Sigmoid colon (tissue), 6 donors: ENCODE measurements at regions not wholly inside any gene's neighbourhood (a gene's known extent, or its start where the extent isn't known, plus 50 kb on each side); places are given as distances from the start of the nearest gene placed in this dataset.

Source experiments
- DNase-seq: peaks from one replicate; pipeline ENCODE4 v3.0.0-alpha.2; 2019
- H3K27ac ChIP-seq, 4 donors: fragments of 200-600 bp; sonication (generic); one replicate each; pipeline ENCODE4 v1.5.1; 2016 to 2019; ENCODE audit warnings: mild to moderate bottlenecking in 1 of 4
- H3K27me3 ChIP-seq, 3 donors: fragments of 200-600 bp; sonication (generic); one replicate each; pipeline ENCODE4 v1.5.1; 2019; ENCODE audit warnings: mild to moderate bottlenecking in 1 of 3
- H3K36me3 ChIP-seq, 4 donors: fragments of 200-600 bp; sonication (generic); one replicate each; pipeline ENCODE4 v1.5.1; 2016 to 2019
- H3K4me1 ChIP-seq, 4 donors: fragments of 200-600 bp; sonication (generic); one replicate each; pipeline ENCODE4 v1.5.1; 2017 to 2019
- H3K4me3 ChIP-seq, 4 donors: fragments of 200-600 bp; sonication (generic); one replicate each; pipeline ENCODE4 v1.5.1; 2017 to 2019; ENCODE audit warnings: mild to moderate bottlenecking in 2 of 4, moderate library complexity in 1 of 4
- H3K9me3 ChIP-seq, 4 donors: fragments of 200-600 bp in 3 of 4; sonication (generic) in 3 of 4; one replicate each; pipeline versions ENCODE4 v1.5.1 to v1.6.1; 2013 to 2019
- EP300 ChIP-seq, 4 donors: sonication (generic); formaldehyde crosslinking; IDR thresholded peaks; one replicate each; pipeline ENCODE4 v1.6.1; 2017; ENCODE audit warnings: antibody characterized with exemption in 4 of 4
- POLR2A ChIP-seq, 2 donors: fragments of 450-650 bp; IDR thresholded peaks; one replicate each; pipeline ENCODE4 v1.6.1; 2016; ENCODE audit warnings: antibody characterized with exemption in 2 of 2, mild to moderate bottlenecking in 2 of 2, moderate library complexity in 2 of 2
- POLR2AphosphoS5 ChIP-seq, 4 donors: sonication (generic); formaldehyde crosslinking; IDR thresholded peaks; one replicate each; pipeline ENCODE4 v1.6.1; 2017; ENCODE audit warnings: antibody characterized with exemption in 4 of 4
- WGBS, 2 donors: extraction: QIAGEN DNeasy Blood & Tissue Kit; methylation state at CpG; one replicate each; pipeline ENCODE4 v1.1.7; 2013; 5-methylcytosine and 5-hydroxymethylcytosine counted together
- intact Hi-C: fragments of 100-400 bp; cut with DNase I; formaldehyde crosslinking; loops from one replicate; pipeline ENCODE4 v1.15.1; 2023
- TF ChIP-seq, protein P1 (sequence below), 4 experiments: fragments of 450-650 bp in 3 of 4; fragments of 200-600 bp in 1 of 4; IDR thresholded peaks; one replicate each; pipeline ENCODE4 v1.5.1; 2016 to 2019; ENCODE audit warnings: antibody characterized with exemption in 4 of 4, mild to moderate bottlenecking in 3 of 4, moderate library complexity in 2 of 4
- donor health status: healthy with polysubstance abuse.
- donor health status: healthy.

- DNase-seq, result no peak
Observed at GRCh38 chr17:69654981-69655855, 240.7 kb downstream of the MAP2K6 start.

DNA sequence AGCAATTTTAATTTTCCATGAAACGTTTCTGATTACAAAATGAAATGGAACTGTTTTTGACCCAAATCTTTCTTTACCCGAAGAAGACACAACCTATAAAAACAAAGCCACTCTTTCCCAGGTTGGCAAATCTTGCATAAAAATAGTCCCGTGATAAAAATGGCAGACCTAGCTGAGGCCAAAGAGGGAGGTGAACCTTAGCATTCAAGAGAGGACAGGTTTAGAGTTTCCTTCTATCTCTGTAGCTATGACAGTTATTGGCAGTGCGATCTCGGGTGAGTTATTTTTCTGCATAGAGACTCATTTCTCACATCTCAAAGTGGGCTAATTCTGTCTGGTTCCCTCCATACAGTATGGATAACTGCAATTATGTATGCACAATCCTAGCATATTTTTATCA lies 241.4 kb downstream of the MAP2K6 start:
- WGBS, 2 donors, result 86 to 90% methylated on average over 5 of the region's 5 CpGs
- H3K27ac ChIP-seq, result peak overlapping the region in 1 of 4 donors; percentile 0

More at GRCh38 chr17:69654981-69655855, 240.7 kb downstream of the MAP2K6 start:
- TF ChIP-seq EP300 (IDR thresholded peaks at IDR 0.05) (no peak), POLR2AphosphoS5 (IDR thresholded peaks at IDR 0.05) (no peak)
- no peak overlapping the region for H3K4me3 ChIP-seq
- H3K27ac ChIP-seq, result peak overlapping the region in 2 of 4 donors; percentile 0 to 63
- H3K9me3 ChIP-seq, result peaks cover 0 to 2% (median 0%) of the 10 kb centered on the region in 4 donors
- H3K36me3 ChIP-seq, result no peaks in the 10 kb centered on the region
- peaks cover 0 to 16% (median 6%) of the 10 kb centered on the region in 4 donors for H3K4me1 ChIP-seq
- H3K27me3 ChIP-seq, result no peaks in the 10 kb centered on the region
- WGBS, 2 donors, result 75 to 78% methylated on average over 8 of the region's 8 CpGs
- intact Hi-C loops, result no loop called here

GRCh38 chr17:69669441-69670178 lies 255.1 kb downstream of the MAP2K6 start:
- intact Hi-C loops, result no loop called here
- no peak for TF ChIP-seq EP300 (IDR thresholded peaks at IDR 0.05)
- Histone ChIP-seq H3K27ac (no peak overlapping the region), H3K4me3 (no peak overlapping the region), H3K9me3 (no peaks in the 10 kb centered on the region), H3K36me3 (no peaks in the 10 kb centered on the region), H3K4me1 (no peaks in the 10 kb centered on the region), H3K27me3 (no peaks in the 10 kb centered on the region)
- DNase-seq, result no peak
- WGBS, 2 donors, result 71 to 83% methylated on average over 8 of the region's 8 CpGs

More for the DNA sequence above, 241.4 kb downstream of the MAP2K6 start:
- Histone ChIP-seq H3K4me3 (no peak overlapping the region), H3K9me3 (peaks cover 0 to 2% (median 0%) of the 10 kb centered on the region in 4 donors), H3K4me1 (peaks cover 0 to 16% (median 6%) of the 10 kb centered on the region in 4 donors), H3K27me3 (no peaks in the 10 kb centered on the region), H3K36me3 (no peaks in the 10 kb centered on the region)
- TF ChIP-seq, protein P1, sequence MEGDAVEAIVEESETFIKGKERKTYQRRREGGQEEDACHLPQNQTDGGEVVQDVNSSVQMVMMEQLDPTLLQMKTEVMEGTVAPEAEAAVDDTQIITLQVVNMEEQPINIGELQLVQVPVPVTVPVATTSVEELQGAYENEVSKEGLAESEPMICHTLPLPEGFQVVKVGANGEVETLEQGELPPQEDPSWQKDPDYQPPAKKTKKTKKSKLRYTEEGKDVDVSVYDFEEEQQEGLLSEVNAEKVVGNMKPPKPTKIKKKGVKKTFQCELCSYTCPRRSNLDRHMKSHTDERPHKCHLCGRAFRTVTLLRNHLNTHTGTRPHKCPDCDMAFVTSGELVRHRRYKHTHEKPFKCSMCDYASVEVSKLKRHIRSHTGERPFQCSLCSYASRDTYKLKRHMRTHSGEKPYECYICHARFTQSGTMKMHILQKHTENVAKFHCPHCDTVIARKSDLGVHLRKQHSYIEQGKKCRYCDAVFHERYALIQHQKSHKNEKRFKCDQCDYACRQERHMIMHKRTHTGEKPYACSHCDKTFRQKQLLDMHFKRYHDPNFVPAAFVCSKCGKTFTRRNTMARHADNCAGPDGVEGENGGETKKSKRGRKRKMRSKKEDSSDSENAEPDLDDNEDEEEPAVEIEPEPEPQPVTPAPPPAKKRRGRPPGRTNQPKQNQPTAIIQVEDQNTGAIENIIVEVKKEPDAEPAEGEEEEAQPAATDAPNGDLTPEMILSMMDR (IDR thresholded peaks at IDR 0.05), result no peak
- TF ChIP-seq POLR2AphosphoS5 (IDR thresholded peaks at IDR 0.05) (no peak), POLR2A (IDR thresholded peaks at IDR 0.05) (no peak), EP300 (IDR thresholded peaks at IDR 0.05) (no peak)
- DNase-seq, result no peak
- intact Hi-C loops, result no loop called here

DNA sequence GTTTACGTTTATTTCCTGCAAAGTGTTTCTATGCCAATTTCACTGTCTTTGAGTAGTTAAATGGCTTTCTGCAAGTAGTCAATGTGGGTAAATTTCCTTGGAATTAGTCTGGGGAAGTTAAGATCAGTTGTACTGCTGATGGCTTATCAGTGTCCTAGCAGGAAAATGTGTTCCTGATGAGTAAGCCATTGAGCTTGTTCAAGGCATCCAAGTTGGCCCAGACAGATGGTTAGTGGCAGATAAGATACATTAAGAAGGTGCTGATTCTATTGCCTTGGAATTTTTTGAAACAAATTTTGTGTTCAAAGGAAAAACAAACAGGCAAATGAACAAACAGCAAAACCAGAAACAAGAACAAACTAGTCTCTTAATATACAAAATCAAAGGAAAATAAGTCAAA lies 258.4 kb downstream of the MAP2K6 start:
- Histone ChIP-seq H3K4me1 (no peaks in the 10 kb centered on the region), H3K9me3 (no peaks in the 10 kb centered on the region), H3K27ac (no peak overlapping the region), H3K4me3 (no peak overlapping the region), H3K36me3 (no peaks in the 10 kb centered on the region), H3K27me3 (no peaks in the 10 kb centered on the region)
- WGBS, 2 donors, result 81 to 89% methylated on average over 1 of the region's 1 CpG
- no peak for DNase-seq
- intact Hi-C loops, result no loop called here
- TF ChIP-seq EP300 (IDR thresholded peaks at IDR 0.05) (no peak), POLR2AphosphoS5 (IDR thresholded peaks at IDR 0.05) (no peak), POLR2A (IDR thresholded peaks at IDR 0.05) (no peak)
- TF ChIP-seq, protein P1 (IDR thresholded peaks at IDR 0.05), result no peak

- Histone ChIP-seq H3K27ac (no peak overlapping the region), H3K27me3 (no peaks in the 10 kb centered on the region), H3K4me1 (no peaks in the 10 kb centered on the region), H3K9me3 (no peaks in the 10 kb centered on the region), H3K4me3 (no peak overlapping the region), H3K36me3 (no peaks in the 10 kb centered on the region)
- no peak for DNase-seq
- TF ChIP-seq POLR2AphosphoS5 (IDR thresholded peaks at IDR 0.05), result no peak
- no peak for TF ChIP-seq POLR2A (IDR thresholded peaks at IDR 0.05)
- TF ChIP-seq, protein P1 (IDR thresholded peaks at IDR 0.05), result no peak
- no peak for TF ChIP-seq EP300 (IDR thresholded peaks at IDR 0.05)
- intact Hi-C loops, result no loop called here
- 57 to 65% methylated on average over 6 of the region's 6 CpGs for WGBS, 2 donors
Observed at GRCh38 chr17:69677130-69677529, 262.6 kb downstream of the MAP2K6 start.
